Transverse colon (tissue), 4 donors: ENCODE measurements at regions not wholly inside any gene's neighbourhood (a gene's known extent, or its start where the extent isn't known, plus 50 kb on each side); places are given as distances from the start of the nearest gene placed in this dataset.

Experiments
- DNase-seq: peaks from one replicate; pipeline ENCODE4 v3.0.0-alpha.2; 2019
- H3K27ac ChIP-seq, 4 donors: fragments of 200-600 bp; sonication (generic); 2 replicates each; pipeline ENCODE4 v1.5.1; 2016 to 2018; ENCODE audit warnings: inconsistent platforms in 4 of 4
- H3K27me3 ChIP-seq: fragments of 200-600 bp; sonication (generic); 2 replicates; pipeline ENCODE4 v1.5.1; 2017; ENCODE audit warnings: inconsistent platforms
- H3K36me3 ChIP-seq, 4 donors: fragments of 200-600 bp; sonication (generic); 2 replicates each; pipeline ENCODE4 v1.5.1; 2017 to 2019; ENCODE audit warnings: inconsistent platforms in 4 of 4
- H3K4me1 ChIP-seq, 4 donors: fragments of 200-600 bp; sonication (generic); 2 replicates each; pipeline ENCODE4 v1.5.1; 2017 to 2020; ENCODE audit warnings: inconsistent platforms in 4 of 4
- H3K4me3 ChIP-seq, 4 donors: fragments of 200-600 bp; sonication (generic); 1 replicate in 1 of 4; 2 replicates in 3 of 4; pipeline versions ENCODE4 v1.5.1 to v1.6.1; 2017 to 2019; ENCODE audit warnings: inconsistent platforms in 4 of 4
- H3K9me3 ChIP-seq, 2 donors: fragments of 200-600 bp; sonication (generic); 2 replicates each; pipeline ENCODE4 v1.5.1; 2017 to 2019; ENCODE audit warnings: inconsistent platforms in 2 of 2
- EP300 ChIP-seq: sonication (generic); formaldehyde crosslinking; IDR thresholded peaks from one replicate; pipeline ENCODE4 v1.6.1; 2017; ENCODE audit warnings: antibody characterized with exemption, low read depth
- POLR2A ChIP-seq: fragments of 450-650 bp; IDR thresholded peaks from one replicate; pipeline ENCODE4 v1.6.1; 2016; ENCODE audit warnings: antibody characterized with exemption, mild to moderate bottlenecking, moderate library complexity
- POLR2AphosphoS5 ChIP-seq, 3 donors: sonication (generic); formaldehyde crosslinking; IDR thresholded peaks; one replicate each; pipeline ENCODE4 v1.6.1; 2016; ENCODE audit warnings: antibody characterized with exemption in 3 of 3
- WGBS, 2 donors: methylation state at CpG; one replicate each; pipeline ENCODE4 v1.1.5; 2018; ENCODE audit warnings: low coverage in 1 of 2; 5-methylcytosine and 5-hydroxymethylcytosine counted together
- in situ Hi-C, 4 donors: fragments of 200-750 bp; cut with MboI; loops; one replicate each; pipeline versions ENCODE4 v1.15.0 to v1.15.1; 2017; ENCODE audit warnings: low sequenced_read_pairs in 3 of 4, low pct_ligation_motif_present in 1 of 4, low pct_unique_long_range_greater_than_20kb in 1 of 4
- intact Hi-C: fragments of 100-400 bp; cut with DNase I; formaldehyde crosslinking; loops from one replicate; pipeline ENCODE4 v1.15.1; 2023; ENCODE audit warnings: low total_unique reads
- TF ChIP-seq, protein P1 (sequence below), 5 experiments: fragments of 200-600 bp in 3 of 5; fragments of 450-650 bp in 2 of 5; sonication (generic) in 3 of 5; IDR thresholded peaks; 1 replicate in 2 of 5; 2 replicates in 3 of 5; pipeline ENCODE4 v1.5.1; 2016 to 2017; ENCODE audit warnings: antibody characterized with exemption in 5 of 5, inconsistent platforms in 3 of 5, mild to moderate bottlenecking in 2 of 5, moderate library complexity in 1 of 5

DNA sequence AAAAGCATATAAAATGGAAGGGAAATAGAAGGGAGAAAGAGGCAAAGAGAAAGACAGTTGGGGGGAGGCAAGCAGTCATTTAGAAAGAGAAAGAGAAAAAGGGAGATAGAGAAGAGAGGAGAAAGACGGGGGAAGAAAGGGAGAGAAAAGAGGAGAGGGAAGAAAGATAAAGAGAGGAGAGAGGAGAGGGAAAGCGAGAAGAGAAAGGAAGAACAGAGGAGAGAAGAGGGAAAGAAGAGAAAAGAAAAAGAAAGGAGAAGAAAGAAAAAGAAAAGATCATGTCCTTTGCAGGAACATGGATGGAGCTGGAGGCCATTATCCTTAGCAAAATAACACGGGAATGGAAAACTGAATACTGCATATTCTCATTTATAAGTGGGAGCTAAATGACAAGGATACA lies 247.7 kb downstream of the MIAT start:
- Histone ChIP-seq H3K36me3 (no peaks in the 10 kb centered on the region), H3K27ac (no peak overlapping the region), H3K4me1 (peaks cover 0 to 14% (median 6%) of the 10 kb centered on the region in 4 donors), H3K9me3 (no peaks in the 10 kb centered on the region), H3K27me3 (peaks cover 38% of the 10 kb centered on the region), H3K4me3 (no peak overlapping the region)
- intact Hi-C loops: no loop called here
- in situ Hi-C loops: no loop called here
- WGBS, 2 donors: 44 to 59% methylated on average over 3 of the region's 3 CpGs
- TF ChIP-seq POLR2AphosphoS5 (IDR thresholded peaks at IDR 0.05) (no peak), EP300 (no peak), POLR2A (no peak)
- TF ChIP-seq, protein P1, sequence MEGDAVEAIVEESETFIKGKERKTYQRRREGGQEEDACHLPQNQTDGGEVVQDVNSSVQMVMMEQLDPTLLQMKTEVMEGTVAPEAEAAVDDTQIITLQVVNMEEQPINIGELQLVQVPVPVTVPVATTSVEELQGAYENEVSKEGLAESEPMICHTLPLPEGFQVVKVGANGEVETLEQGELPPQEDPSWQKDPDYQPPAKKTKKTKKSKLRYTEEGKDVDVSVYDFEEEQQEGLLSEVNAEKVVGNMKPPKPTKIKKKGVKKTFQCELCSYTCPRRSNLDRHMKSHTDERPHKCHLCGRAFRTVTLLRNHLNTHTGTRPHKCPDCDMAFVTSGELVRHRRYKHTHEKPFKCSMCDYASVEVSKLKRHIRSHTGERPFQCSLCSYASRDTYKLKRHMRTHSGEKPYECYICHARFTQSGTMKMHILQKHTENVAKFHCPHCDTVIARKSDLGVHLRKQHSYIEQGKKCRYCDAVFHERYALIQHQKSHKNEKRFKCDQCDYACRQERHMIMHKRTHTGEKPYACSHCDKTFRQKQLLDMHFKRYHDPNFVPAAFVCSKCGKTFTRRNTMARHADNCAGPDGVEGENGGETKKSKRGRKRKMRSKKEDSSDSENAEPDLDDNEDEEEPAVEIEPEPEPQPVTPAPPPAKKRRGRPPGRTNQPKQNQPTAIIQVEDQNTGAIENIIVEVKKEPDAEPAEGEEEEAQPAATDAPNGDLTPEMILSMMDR (IDR thresholded peaks at IDR 0.05): no peak
- no peak for DNase-seq

DNA sequence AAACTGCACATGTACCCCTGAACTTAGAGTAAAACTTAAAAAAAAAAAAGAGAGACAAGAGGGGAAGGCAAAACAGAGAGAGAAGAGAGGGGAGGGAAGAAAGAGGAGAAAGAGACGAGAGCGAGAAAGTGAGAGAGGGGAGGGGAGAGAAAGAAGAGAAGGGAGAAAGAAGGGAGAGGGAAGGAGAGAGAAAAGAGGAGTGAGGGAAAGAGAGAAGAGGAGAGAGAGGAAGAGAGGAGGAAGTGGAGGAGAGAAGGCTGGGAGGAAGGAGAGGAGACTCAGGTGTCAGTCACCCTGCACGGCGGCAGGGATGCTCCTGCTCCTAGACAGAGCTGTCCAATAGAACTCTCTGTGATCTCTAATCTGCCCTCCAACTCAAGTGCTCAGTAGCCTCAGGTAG lies 248.3 kb downstream of the MIAT start:
- Histone ChIP-seq H3K4me3 (no peak overlapping the region), H3K4me1 (peaks cover 0 to 14% (median 6%) of the 10 kb centered on the region in 4 donors), H3K9me3 (no peaks in the 10 kb centered on the region), H3K27me3 (peaks cover 34% of the 10 kb centered on the region), H3K27ac (no peak overlapping the region), H3K36me3 (no peaks in the 10 kb centered on the region)
- in situ Hi-C loops: no loop called here
- TF ChIP-seq, protein P1 (IDR thresholded peaks at IDR 0.05): no peak
- TF ChIP-seq POLR2A (no peak), POLR2AphosphoS5 (IDR thresholded peaks at IDR 0.05) (no peak), EP300 (no peak)
- intact Hi-C loops: no loop called here
- DNase-seq: no peak
- 53 to 59% methylated on average over 3 to 4 of the region's 4 CpGs for WGBS, 2 donors

DNA sequence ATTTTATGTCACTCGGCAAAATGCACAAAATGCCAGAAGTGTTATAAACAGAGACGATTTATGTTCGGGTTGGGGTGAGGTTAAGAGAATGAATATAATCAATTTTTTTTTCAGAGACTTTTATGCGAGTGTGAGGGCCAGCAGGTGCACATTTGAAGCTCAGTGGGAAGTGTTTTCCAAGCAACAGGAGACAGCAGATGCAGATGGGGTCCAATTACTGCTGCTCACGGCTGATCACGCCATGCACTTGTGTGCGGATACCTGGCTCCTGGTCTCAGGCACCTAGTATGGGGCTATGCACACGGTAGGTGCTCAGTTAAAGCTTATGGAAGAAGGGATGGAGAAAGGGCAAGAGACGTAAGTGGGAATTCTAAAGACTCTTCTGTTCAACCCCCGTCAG lies 249.1 kb downstream of the MIAT start:
- H3K4me1 ChIP-seq: peaks cover 0 to 14% (median 6%) of the 10 kb centered on the region in 4 donors
- peaks cover 31% of the 10 kb centered on the region for H3K27me3 ChIP-seq
- intact Hi-C loops (no loop called here), in situ Hi-C loops (no loop called here)
- WGBS, 2 donors: 65 to 66% methylated on average over 10 of the region's 10 CpGs
- DNase-seq: no peak
- no peak overlapping the region for H3K27ac ChIP-seq
- no peaks in the 10 kb centered on the region for H3K9me3 ChIP-seq
- TF ChIP-seq, protein P1 (IDR thresholded peaks at IDR 0.05): no peak
- TF ChIP-seq EP300 (no peak), POLR2AphosphoS5 (IDR thresholded peaks at IDR 0.05) (no peak), POLR2A (no peak)
- H3K36me3 ChIP-seq: no peaks in the 10 kb centered on the region
- H3K4me3 ChIP-seq: no peak overlapping the region

DNA sequence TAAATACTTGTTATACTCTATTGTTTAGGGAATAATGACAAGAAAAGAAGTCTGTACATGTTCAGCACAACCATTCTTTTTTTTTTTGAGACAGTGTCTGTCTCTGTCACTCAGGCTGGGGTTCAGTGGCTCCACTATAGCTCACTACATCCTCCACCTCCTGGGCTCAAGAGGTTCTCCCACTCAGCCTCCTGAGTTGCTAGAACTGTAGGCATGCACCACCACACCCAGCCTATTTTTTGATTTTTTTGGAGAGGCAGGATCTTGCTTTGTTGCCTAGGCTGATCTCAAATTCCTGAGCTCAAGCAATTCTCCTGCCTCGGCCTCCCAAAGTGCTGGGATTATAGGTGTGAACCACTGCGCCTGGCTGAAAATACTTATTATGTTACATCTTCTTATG lies 250.0 kb downstream of the MIAT start:
- DNase-seq: no peak
- H3K4me3 ChIP-seq: no peak overlapping the region
- intact Hi-C loops: no loop called here
- in situ Hi-C loops: no loop called here
- no peaks in the 10 kb centered on the region for H3K36me3 ChIP-seq
- H3K27ac ChIP-seq: no peak overlapping the region
- 88 to 95% methylated on average over 2 of the region's 2 CpGs for WGBS, 2 donors
- no peaks in the 10 kb centered on the region for H3K9me3 ChIP-seq
- TF ChIP-seq POLR2A (no peak), POLR2AphosphoS5 (IDR thresholded peaks at IDR 0.05) (no peak), EP300 (no peak)
- TF ChIP-seq, protein P1 (IDR thresholded peaks at IDR 0.05): no peak
- peaks cover 0 to 11% (median 6%) of the 10 kb centered on the region in 4 donors for H3K4me1 ChIP-seq
- peaks cover 26% of the 10 kb centered on the region for H3K27me3 ChIP-seq
